ENCODE measurements at regions not wholly inside any gene's neighbourhood (a gene's known extent, or its start where the extent isn't known, plus 50 kb on each side); places are given as distances from the start of the nearest gene placed in this dataset.

DNA sequence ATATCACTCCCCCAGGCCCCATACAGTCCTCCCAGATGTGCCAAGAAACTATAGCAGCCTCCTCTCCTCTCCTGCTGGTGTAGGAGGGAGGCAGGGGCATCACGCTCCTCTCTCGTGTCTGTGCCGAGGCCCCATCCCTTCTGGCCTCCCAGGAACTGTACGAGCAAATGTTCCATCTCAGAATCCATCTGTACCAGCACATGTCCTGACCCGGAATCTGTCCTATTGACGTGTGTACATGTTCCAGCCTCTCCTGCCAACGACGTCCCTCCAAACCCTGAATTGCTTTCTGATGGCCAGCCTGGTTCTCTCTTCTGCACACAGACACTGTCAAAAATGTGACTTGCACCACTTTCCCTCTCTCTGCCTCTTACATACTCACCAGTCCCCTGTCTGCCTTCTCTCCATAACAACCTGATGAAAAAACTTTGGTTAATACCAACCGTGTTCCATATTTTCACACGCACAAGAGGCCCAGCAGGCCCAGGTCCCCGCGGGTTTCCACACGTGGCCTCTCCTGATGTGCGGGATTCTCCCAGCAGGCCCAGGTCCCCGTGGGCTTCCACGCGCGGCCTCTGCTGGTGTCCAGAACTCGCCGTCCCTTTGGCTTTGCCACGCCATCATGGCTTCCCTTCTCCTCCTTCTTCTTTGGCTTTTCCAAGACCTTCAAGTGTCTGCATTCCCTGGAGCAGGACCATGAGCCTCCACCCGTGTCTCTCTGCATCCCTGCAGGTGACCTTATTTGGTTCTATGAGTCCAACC lies 125.2 kb upstream of the THBS2 start:
- DNase-seq (ENCODE audit: low read depth, low spot score) (no peak), FAIRE-seq (no peak)
- no peaks in the 10 kb centered on the region for H4K20me1 ChIP-seq (replicated peaks; ENCODE audit: control insufficient read depth, extremely low read depth, insufficient read depth, low read length)
- ChIA-PET CTCF (no interaction called here), POLR2A (no interaction called here)
- no peak overlapping the region for H3K4me3 ChIP-seq (replicated peaks in 1 of 3; ENCODE audit: insufficient read depth in 1 of 3, low read depth in 1 of 3, low read length in 3 of 3)
- TF ChIP-seq POLR2A (IDR thresholded peaks at IDR 0.05; ENCODE audit: low read depth, low read length) (no peak), GATA2 (IDR thresholded peaks at IDR 0.05; ENCODE audit: insufficient read depth, insufficient read length, low read depth, low read length) (no peak), MYC (IDR thresholded peaks at IDR 0.05; ENCODE audit: low read depth, low read length) (no peak), FOS (IDR thresholded peaks at IDR 0.05; ENCODE audit: borderline replicate concordance, insufficient read depth, low read length) (no peak), EZH2 (IDR thresholded peaks at IDR 0.05; ENCODE audit: borderline replicate concordance, low read depth, low read length, severe bottlenecking) (no peak), POLR2AphosphoS5 (IDR thresholded peaks at IDR 0.05; ENCODE audit: insufficient read depth, low read depth, low read length) (no peak), JUN (IDR thresholded peaks at IDR 0.05; ENCODE audit: borderline replicate concordance, insufficient read depth, insufficient read length, low read depth) (no peak)
- TF ChIP-seq, protein P1, sequence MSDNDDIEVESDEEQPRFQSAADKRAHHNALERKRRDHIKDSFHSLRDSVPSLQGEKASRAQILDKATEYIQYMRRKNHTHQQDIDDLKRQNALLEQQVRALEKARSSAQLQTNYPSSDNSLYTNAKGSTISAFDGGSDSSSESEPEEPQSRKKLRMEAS (IDR thresholded peaks at IDR 0.05; ENCODE audit: insufficient read depth, insufficient read length), result no peak
- TF ChIP-seq, protein P2, sequence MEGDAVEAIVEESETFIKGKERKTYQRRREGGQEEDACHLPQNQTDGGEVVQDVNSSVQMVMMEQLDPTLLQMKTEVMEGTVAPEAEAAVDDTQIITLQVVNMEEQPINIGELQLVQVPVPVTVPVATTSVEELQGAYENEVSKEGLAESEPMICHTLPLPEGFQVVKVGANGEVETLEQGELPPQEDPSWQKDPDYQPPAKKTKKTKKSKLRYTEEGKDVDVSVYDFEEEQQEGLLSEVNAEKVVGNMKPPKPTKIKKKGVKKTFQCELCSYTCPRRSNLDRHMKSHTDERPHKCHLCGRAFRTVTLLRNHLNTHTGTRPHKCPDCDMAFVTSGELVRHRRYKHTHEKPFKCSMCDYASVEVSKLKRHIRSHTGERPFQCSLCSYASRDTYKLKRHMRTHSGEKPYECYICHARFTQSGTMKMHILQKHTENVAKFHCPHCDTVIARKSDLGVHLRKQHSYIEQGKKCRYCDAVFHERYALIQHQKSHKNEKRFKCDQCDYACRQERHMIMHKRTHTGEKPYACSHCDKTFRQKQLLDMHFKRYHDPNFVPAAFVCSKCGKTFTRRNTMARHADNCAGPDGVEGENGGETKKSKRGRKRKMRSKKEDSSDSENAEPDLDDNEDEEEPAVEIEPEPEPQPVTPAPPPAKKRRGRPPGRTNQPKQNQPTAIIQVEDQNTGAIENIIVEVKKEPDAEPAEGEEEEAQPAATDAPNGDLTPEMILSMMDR (IDR thresholded peaks at IDR 0.05; ENCODE audit: extremely low read depth in 1 of 2, insufficient read depth in 1 of 2, low read depth in 1 of 2, low read length in 2 of 2), result no peak
- no peak overlapping the region for H3K27ac ChIP-seq (ENCODE audit: insufficient read depth, low read depth, low read length)
- H3K27me3 ChIP-seq (ENCODE audit: control insufficient read depth in 2 of 2, insufficient read depth in 2 of 2, low read length in 2 of 2), result no peaks in the 10 kb centered on the region
- no peak overlapping the region for H3K4me2 ChIP-seq (ENCODE audit: insufficient read depth, low read length)
- no peak overlapping the region for H2AFZ ChIP-seq (ENCODE audit: low read depth, low read length)
- no TSS peak for BruUV-seq (replicated peaks)
- H3K36me3 ChIP-seq (ENCODE audit: control insufficient read depth in 2 of 2, extremely low read depth in 1 of 2, insufficient read depth in 2 of 2, low read length in 2 of 2), result no peaks in the 10 kb centered on the region
- dilution Hi-C loops (cut with MboI; ENCODE audit: extremely low pct_ligation_motif_present, low sequenced_read_pairs), result no loop called here
- intact Hi-C loops (cut with micrococcal nuclease), result no loop called here
- no peaks in the 10 kb centered on the region for H3K9me1 ChIP-seq (replicated peaks; ENCODE audit: control insufficient read depth, extremely low read depth, insufficient read depth, low read length)
- no peaks in the 10 kb centered on the region for H3K79me2 ChIP-seq (ENCODE audit: control insufficient read depth, insufficient read depth, low read length)
- H3K9me3 ChIP-seq (replicated peaks; ENCODE audit: control insufficient read depth, insufficient read depth, low read length), result no peaks in the 10 kb centered on the region
- H3K4me1 ChIP-seq (ENCODE audit: control insufficient read depth, extremely low read depth, insufficient read depth, low read length), result no peaks in the 10 kb centered on the region
- H3K9ac ChIP-seq (replicated peaks; ENCODE audit: extremely low read depth, insufficient read depth, low read length), result no peak overlapping the region

Data from endothelial cell of umbilical vein (primary cell).